Hematopoietic multipotent progenitor cell treated with erythropoietin and hydrocortisone succinate and interleukin-3 and kit ligand, for 6 days (in vitro differentiated cells): ENCODE measurements at regions not wholly inside any gene's neighbourhood (a gene's known extent, or its start where the extent isn't known, plus 50 kb on each side); places are given as distances from the start of the nearest gene placed in this dataset.

Experiments
- DNase-seq: peaks from one replicate; pipeline ENCODE4 v3.0.0-alpha.2; 2015

DNA sequence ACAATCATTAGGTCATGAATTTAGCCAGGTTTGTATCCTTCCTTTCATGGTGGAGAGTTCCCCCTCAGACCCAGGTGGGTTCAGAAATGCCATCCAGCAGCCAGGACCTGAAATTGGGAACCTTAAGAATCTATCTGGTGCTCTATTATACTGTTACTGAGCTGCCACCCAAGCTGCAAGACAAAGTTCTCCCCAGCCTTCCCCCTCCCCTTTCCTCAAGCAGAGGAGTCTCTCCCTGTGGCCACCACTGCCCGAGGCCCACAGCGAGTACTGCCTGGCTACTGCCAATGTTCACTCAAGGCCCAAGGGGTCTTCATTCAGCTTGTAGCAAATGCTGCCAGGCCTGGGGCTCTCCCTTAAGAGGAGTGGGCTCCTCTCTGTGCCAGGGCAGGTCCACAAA lies 133.8 kb downstream of the TMEM38B start:
- DNase-seq, result no peak

DNA sequence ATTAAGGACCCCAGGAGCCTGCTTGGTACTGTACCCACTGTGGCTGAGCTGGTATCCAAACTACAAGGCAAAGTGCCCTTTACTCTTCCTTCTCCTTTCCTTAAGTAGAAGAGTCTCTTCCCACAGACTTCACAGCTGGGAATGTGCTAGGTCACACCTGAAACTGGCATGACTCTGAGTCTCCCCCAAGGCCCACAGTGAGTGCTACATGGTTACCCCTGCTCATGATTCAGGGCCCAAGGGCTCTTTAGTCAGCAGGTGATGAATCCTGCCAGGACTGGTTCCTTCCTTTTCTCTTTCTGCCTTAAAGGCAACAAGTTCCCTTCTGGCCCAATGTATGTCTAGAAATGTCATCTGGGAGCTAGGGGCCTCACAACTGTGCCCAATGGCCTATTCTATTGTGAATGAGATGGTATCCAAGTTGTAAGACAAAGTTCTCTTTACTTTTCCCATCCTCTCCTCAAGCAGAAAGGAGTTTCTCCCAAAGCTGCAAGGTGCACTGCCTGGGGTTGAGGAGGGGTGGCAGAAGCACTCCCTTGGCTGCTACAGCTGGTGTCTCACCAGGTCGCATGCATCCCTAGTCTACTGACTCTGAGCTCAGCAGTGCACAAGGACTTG lies 134.4 kb downstream of the TMEM38B start:
- DNase-seq, result no peak

DNA sequence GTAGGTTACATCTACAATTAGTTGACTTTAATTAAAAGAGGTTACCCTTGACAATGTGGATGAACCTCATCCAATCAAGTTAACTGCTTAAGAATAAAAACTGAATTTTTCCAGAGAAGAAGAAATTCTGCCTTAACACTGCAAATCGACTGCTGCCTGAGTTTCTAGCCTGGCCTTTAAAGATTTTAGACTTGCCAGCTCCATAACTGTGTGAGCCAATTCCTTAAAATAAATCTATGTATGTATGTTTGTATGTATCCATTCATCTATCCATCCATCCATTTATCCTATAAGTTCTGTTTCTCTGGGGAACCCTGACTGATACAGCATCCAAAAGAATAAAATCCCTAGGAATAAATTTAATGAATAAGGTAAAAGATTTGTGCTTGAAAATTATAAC lies 136.1 kb downstream of the TMEM38B start:
- no peak for DNase-seq

DNA sequence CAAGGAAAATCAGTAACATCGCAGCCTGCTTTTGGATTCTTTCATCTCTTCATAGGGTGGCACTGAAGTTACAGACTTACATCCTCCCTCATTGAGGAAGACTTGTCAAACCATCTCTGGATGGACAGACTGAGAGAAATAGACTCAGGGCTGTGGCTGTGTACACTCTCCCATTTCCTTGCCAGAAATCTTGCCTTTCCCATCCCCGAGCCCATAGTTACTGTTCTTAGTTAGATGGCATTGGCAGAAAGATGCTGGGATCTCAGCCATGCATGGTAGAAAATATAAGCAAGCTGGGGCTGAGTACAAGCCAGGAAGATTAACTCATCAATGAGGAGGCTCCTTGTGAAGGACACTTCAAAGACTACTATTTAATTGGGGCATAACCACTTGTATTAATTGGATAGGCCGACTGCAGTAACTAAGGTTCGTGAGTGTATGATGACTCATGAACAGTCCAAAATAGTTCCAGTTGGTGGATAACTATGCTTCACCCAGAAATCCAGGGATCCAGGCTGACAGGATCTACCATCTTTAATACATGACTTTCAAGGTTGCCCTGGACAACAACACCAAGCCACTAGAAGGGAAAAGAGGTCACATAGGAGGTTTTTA lies 137.9 kb downstream of the TMEM38B start:
- DNase-seq, result no peak

DNA sequence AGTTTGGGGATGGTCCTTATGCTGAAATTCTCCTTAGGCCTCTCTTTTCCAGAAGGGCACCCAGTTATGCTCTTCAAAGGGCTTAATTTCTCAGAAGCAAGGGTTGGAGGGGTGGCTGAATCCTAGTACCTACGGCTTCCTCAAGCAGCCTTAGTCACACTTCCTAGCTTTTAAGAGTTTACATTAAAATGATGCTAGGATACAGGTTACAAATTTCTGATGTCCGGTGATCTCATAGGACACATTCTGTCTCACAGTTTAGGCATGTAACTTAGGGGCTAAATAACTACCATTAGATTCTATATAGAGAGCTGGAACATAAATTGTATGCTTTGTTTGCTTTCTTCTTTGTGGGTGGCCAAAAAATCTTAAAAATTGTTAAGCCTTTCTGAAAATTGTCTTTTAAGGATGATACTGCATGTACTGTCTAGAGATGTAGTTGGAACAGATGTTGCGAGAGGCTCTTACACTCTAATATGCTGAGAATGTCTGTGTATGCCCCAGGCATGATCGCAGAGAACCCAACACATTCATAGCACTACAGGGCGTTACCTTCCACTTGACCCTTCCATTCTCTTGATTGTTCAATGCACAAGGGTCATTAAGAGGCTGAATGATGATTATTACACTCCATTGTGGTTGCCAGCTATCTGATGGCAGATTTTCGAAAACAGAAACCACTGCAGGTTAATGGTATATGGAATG lies 139.1 kb downstream of the TMEM38B start:
- no peak for DNase-seq

DNA sequence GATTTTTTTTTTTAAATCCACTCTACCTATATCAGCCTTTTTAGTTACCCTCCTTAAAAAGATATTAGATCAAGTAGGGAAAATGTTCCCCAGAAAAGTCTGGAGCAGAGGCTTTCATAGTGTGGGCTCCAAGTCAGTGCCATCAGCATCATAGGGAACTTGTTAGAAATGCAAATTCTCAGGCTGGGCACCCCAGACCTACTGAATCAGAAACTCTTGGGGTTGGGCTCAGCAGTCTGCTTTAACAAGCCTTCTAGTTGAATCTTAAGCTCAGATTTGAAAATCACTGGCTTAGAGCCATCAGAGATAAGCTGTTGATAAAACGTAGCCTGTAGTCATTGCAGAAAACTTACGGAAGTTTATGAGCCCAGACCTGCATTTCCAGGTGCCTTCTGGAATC lies 140.1 kb downstream of the TMEM38B start:
- no peak for DNase-seq

DNA sequence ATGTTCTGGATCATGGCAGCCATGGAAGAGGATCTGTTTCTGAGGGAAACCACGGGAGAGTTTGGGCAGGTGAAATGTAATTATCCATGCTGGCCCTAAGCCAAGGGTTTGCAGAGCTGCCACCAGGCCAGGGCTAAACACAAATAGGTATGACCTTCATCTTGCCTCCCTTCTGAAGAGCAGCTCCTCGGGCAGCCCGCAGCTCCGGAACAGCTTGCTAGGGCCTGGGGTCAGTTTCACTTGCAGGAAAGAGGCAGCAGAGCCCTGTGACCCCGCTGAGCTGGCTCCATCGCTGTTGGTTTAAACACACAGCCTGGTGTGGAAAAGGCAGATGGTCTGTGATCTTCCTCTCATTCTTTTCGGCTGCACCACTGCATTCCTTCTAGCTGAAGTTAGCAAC lies 141.4 kb downstream of the TMEM38B start:
- DNase-seq, result no peak

DNA sequence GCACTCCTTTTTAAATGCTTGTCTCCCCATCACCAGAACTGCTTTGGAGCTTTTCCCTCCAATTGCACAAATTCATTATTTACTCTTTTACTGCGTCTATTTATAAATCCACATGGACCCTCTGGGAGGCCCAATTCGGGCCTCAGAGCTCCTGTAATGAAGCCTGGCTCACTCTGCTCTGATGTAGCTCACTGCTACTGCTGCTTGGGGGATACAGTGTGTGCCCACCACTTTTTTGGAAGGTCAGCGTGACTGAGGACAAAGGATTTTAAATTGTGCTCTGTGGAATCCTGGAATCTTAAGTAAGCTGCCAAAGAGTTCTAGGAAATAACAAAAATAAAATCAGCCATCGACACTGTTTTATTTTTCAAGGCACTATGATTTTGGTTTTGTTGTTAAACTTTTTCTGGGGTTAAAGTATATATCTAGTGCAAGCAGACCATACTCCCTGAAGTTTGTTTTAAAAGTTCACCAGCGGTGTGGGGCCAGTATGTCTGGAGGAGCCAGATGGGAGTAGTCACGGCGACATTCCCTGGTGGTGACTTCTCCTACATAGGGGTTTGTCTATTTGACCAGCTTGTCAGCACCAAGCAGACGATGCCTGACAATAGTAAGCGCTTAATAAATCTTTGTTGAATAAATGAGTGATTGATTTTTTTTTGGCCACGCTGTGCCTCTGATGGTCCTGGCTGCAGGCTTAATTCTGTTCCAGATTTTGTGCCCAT lies 142.8 kb downstream of the TMEM38B start:
- DNase-seq, result no peak

DNA sequence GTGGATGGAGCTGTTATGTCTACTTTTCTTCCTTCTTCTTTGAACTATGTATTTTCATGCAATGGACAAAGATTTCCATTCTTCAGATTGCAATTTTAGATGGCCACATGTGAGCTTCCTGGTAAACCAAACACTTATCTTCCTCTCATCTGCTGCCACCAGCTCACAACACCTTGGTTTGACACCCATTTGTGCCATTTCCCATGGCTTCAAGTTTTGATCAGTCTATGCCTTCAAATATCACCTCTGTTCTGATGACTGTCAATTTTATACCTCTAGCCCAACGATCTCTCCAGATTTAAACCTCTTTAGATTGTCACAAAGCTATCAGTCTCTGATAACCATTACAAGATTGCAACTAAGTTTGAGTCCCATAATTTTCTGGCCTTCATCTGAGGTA lies 147.2 kb downstream of the TMEM38B start:
- no peak for DNase-seq

DNA sequence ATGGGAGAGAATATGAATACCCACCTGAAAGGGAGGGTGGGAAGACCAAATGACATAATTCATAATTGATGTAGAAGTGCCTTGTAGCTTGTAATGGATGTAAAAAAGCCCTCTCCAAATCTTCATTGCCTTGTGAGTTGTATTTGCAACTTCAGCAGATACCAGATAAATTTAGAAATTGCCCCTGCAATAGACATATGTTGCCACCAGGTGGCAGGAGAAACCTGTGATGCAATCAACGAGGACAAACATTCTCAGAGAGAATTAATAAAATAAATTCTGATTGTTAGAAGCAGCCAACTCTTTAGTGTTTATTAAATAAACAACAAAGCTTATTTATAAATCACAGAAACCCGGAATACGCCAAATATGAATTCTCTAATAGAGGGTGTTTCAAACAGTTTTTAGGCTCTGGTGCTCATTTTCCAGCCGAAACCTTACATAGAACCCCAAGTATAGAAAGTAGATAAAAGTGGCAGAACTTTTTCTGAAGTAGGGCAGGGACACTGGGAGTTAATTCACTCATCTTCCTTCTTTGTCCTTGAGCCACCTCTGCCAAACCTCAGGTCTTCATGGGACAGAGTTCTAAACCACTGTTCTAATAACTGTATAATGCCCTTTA lies 147.8 kb downstream of the TMEM38B start:
- peak; percentile 69 for DNase-seq

DNA sequence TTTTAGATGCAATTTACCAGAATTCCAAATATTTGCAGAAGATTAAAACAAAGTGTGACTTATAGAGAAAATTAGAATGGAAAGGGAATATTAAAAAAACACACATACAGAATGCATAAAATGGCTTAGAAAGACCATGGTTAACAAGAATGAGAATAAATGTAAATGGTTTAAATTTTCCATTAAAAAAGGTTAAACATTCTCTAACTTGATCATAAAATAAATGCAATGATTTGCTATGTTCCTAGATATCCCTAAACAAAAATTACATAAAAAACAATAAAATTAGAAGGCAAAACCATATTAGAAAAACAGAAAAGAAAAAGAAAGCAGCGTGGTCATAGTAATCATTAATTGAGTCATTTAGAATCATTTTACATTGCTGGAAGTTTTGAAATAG lies 152.5 kb downstream of the TMEM38B start:
- no peak for DNase-seq

DNA sequence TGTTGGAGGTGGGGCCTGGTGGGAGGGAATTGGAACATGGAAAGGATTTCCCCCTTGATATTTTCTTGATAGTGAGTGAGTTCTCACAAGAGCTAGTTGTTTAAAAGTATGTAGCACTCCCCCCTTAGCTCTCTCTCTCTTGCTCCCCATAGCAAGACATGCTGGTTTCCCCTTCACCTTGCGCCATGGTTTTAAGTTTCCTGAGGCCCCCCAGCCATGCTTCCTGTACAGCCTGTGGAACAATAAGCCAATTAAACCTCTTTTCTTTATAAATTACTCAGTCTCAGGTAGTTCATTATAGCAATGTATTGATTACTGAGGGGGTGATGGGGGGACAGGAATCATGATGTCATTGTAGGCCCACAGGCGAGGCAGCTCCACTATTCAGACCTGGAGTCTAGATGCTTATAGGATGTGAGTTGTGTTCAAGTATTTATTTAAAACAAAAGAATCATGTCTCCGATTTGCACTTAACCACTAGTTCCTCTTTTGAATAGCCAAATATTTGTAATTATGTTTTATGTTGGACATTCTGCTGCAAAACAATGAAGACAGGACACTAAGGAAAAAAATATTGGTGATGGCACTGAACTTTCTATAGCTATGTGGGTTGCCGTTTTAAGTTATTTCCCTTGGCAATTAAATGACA lies 156.6 kb downstream of the TMEM38B start:
- DNase-seq, result no peak

DNA sequence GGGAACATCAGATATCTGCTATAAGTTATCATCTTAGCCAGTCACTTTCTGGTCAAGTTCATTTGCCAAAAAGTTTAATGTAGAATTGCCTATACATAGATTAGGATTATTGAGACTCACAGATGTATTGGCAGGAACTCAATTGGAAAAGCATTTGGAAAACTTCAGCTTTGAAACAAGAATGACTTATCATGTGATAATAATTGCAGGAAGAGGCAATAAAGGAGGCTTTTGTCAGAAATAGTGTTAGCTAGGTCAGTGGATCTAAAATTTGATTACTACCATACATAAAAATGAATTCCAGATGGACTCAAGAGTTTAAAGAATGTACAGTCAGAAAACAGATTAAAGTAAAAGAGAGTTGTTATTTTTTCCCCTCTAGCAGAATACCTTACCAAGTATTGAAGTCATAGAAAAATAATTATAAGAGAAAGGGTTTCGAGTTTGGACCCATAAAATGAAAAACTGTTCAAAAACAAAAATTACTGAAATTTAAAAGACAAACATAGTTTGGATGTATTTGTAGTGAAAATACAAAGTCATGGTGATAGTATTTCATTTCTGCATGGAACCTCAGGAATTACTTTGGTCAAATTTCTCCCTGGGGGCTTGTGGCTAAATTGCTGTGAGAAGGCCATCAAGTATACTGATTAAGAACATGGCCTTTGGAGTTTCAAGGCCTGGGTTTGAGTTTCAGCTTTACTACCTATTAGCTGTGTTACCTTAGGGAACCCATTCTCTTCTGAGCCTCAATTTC lies 159.9 kb downstream of the TMEM38B start:
- DNase-seq, result no peak

DNA sequence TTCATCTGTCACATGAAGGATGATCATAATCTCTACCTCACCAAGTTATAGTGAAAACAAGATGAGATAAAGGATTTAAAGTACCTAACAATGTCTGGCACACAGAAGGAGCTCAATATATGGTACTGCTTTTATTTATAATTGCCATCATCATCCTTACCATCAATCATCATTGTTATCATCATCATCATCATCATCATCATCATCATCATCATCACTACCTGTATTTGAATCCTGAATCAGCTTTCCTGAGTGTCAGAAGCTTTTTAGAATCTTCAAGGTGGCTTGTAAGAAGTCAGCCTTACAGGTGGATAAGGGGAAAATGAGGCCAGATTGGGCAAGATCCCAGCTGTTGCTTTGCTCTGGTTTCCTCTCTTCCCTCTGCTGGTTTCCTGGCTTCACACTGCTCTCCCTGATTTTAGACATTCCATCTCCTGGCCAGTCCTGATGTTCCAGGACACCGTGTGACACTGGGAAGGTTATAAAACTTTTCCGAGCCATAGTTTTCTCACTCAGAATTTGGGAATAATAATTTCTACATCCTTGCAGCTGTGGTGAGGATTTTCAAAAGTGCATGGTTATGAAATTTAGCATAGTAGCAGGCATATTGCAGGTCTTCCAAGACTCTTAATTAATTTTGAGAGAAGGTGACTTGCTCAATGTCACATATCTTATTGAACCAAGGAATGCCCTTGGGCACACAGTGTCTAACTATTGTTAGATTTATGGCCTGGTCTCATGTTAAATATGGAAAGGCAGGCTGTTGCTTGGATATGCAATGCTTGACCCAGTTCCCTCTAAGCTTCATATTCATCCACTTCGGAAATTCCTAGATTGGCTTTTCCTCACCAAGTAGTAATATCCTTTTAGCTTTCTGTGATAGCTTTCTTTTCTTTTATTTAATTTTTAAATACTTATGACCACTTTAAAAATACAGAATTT lies 160.7 kb downstream of the TMEM38B start:
- no peak for DNase-seq

DNA sequence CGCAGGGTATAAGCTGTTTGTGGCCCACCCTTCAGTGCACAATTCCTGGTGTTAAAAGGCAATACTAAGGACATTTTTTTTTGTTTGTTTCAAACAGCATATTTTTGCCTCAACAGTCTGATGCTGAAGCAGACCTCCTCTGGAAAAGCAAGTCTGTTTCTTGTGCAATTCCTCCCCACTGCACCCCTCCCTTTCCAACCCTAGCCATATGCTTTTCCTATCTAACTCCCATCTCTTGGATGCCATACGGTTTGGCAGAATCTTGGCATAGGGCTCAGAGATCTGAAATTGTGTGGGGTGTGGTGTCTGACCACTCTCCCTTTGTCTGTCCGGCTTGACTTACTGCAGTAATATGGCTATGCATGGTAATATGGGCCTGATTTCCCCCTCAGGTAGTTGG lies 161.6 kb downstream of the TMEM38B start:
- no peak for DNase-seq

DNA sequence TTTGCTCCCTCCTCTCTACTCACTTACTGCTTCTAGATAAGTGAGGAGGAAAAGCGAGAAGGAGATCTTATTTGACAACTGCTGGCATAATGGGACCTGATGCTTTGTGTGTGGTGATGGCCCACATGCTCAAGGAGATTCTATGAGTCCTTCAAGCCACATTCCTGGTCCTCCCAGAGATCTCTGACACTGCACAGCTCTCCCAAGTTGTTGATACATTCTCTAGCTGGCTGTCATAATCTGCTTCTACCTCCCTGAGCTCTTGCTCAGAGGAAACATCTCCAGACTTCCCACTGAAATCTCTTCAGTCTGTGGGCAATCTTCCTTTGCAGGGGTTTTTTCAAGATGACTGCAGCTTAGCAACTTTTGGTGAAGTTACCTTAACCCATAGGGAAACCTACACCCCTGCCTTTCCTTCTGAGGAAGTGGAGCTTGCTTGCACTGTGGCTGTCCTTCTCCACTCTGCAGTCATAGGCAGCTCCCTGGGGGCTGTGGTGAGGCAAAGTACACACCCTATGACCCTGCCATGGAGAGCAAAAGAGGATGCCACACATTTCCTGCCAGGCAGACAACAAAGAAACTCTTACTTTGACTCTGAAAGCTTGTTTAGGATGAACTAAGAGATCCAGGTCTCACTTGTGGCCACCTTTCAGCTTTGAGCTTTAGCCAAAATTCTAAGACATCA lies 163.8 kb downstream of the TMEM38B start:
- no peak for DNase-seq

DNA sequence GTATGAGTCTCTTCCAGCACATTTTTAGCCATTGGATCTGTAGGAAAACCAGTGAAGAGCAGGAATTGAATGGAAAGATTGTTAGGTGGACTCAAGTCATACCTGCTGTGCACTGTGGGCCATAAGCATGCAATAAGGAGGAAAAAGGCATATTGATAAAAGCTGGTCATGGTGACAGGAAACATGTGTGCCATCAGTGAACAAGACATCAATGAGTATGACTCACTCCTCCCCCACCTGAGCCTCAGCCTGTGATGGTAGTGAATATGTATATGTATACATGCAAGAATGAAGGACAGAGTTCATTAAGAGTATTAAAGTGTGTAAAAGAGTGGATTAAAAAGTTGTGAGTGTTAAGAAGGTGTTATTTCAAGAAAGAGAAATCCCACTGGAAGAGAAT lies 164.5 kb downstream of the TMEM38B start:
- no peak for DNase-seq

DNA sequence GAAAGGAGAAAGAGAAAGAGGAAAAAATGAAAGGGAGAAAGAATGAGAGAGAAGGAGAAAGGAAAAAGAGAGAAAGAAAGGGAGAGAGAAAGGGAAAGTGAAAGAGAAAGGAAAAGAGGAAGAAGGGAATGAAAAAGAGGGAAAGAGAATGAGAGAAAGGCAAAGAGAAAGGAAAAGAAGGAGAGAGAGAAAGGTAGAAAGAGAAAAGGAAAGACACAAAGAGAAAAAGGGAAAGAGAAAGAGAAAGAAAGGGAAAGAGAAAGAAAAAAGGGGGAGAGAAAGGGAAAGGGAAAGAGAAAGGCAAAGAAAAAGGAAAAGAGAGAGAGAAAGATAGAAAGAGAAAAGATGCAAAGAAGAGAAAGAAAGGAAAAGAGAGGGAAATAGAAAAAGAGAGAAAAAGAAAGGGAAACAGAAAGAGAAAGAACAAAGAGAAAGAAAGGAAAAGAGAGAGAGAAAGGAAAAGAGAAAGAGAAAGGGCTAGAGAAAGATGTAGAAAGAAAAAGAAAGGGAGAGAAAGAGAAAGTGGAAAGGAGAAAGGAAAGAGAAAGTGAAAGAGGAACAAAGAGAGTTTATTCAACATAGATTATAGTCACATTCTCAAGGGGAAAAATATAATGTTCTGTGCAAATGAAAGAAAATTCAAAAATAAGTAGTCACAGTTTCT lies 165.2 kb downstream of the TMEM38B start:
- no peak for DNase-seq

DNA sequence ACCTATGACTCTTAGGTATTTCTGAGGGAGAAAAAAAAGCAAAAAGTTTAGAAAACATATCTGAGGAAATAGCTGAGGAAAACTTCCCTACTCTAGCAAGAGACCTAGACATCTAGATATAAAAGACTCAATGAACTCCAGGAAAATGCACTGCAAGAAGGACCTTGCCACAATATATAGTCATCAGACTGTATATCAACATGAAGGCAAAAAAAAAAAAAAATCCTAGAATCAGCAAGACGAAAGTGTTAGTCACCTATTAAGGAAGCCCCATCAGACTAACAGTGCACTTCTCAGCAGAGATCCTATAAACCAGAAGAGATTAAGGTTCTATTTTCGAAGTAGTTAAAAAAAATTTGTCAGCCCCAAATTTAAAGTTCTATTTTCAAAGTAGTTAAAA lies 166.2 kb downstream of the TMEM38B start:
- DNase-seq, result no peak

DNA sequence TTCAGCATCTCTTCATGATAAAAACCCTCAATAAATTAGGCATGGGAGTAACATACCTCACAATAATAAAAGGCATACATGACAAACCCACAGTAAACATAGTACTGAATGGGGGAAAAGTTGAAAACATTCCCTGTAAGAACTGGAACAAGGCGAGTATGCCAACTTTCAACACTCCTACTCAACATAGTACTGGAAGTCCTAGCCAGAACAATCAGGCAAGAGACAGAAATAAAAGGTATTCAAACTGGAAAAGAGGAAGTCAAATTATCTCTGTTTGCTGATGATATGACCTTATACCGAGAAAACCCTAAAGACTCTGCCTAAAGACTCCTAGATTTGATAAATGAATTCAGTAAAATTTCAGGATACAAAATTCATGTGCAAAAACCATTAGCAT lies 167.6 kb downstream of the TMEM38B start:
- peak; percentile 11 for DNase-seq
